DMS114 treated with DMSO at 0.1 percent for 48 hours (cell line): ENCODE measurements at regions not wholly inside any gene's neighbourhood (a gene's known extent, or its start where the extent isn't known, plus 50 kb on each side); places are given as distances from the start of the nearest gene placed in this dataset.

Experiments used
- DNase-seq: peaks from one replicate; lab custom pipeline; 2025; ENCODE audit not compliant: unreplicated experiment; lab: John Stamatoyannopoulos, UW

DNA sequence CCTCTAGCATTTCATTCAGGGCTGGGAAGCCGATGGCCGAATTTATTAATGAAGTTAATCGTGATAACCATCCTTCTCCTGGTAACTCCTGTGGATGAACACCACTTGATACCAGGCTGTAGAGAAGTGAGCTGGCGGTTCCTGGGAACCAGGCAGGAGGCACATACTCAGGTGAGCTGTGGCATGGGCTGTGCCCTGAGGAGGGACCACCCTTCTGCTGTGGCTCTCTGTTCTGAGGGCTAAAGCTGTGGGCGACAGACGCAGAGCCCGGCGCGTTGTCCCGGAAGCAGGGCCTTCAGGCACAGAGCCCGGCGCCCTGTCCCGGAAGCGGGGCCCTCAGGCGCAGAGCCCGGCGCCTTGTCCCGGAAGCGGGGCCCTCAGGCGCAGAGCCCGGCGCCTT, 462.3 kb upstream of the SALL3 start:
- no peak for DNase-seq

DNA sequence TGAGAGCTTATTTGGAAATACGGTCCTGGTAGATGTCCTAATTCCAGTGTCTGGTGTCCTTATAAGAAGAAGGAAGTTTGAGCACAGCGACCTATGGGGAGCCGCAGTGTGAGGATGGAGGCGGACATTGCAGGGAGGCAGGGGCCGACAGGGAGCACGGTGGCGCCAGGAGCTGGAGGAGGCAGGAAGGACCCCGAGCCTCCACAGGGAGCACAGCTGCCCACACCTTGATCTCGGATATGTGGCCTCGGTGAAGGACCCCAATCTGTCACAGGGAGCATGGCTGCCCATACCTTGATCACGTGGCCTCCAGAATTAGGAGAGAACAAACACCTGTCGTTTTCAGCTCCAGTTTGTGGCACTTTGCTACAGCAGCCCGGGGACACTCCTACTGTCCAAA, 461.6 kb upstream of the SALL3 start:
- no peak for DNase-seq

DNA sequence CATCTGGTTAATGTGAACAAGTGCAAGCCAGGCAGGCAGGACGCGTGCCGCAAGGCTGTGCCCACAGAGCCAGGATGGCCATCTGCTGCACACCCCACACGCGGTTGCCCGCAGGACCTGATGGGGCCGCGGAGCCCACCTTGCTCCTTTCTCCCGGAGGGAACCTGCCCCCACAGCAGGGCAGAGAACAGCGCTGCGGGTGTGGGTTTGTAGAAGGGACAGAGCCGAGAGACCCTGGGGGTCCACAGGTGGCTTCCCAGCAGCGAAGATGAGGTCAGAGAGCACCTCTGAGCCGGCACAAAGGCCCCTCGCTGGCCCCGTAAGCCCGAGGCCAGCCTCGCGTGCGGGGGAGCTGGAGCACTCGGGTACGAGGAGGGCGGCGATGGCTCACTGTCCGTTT, 460.8 kb upstream of the SALL3 start:
- no peak for DNase-seq

DNA sequence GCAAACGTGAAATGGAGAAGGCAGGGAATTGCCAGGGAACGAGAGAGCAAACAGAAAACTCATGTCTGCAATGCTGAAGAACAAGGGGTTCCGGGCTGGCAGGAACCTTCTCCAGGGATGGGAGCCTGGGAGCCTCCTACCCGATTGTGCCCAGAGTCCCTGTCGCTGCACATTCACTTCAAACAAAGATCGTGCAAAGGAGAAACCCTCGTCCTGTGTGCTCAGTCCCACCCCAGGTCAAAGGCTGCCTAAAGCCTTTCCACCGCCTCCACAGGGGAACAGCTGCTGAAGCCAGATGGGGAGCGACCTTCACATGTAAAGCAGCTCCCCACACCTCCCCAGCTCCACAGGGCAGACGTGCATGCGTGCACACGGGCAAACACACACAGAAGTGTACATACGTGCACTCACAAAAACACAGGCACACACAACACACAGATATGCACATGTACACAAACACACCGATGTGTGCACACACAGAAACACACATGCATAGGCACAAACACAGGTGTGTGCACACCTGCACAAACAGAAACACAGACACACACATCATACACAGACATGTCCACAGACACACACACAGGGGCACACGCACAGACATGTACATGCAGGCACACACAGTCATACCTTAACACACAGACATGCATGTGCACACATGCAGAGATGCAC, 460.1 kb upstream of the SALL3 start:
- DNase-seq: no peak

DNA sequence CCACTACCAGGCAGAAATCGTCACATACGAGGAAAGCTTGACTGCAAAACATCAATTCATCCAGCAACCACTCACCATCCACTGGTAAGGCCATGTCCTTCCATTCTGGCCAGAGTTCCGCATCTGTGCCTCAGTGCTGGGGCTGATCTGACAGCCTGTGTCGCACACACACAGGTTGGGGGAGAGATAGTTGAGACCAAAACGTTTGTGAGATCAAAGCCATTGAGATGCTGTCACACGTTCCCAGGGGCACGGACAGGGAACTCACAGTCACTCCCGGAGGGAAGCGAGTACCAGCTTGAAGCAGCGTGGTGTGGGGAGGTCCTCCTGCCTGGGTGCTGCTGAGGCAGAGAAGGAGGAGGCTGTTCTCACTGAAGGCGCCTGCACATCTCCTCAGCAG, 458.5 kb upstream of the SALL3 start:
- no peak for DNase-seq

DNA sequence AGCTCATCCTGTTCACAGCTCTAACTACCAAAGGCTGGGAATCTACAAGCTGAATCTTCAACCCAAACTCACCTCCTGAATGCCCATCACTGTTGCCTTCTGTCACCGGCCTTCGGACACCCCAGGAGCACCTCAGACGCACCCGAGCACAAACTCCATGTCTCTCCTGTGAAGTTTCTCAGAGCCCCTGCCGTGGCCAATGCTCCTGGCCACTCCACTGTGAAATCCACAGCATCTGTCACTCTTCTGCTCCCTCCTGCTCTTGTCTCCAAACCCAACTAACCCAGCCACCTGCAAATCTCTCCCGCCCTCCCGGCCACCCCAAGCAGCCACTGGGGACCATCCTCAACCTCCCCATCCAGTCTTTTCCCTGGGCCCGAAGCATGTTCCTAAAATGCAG, 457.9 kb upstream of the SALL3 start:
- no peak for DNase-seq

DNA sequence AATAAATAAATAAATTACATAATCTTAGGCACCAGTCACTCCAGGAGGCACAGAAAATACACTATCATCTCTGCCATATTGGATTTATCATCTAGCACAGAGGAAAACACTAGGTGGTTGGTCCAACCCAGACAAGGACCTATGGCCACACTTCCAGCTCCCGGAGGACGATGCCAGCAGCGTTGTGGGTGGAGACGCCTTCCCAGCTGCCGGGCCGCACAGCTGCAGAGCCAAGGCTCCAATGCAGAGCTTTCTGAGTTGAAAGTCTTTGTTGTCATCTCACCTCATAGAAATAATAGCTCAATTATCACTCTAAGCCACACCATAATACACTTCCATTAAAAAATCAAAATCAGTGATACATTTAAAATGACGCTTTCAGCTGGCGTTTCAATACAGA, 457.1 kb upstream of the SALL3 start:
- DNase-seq: no peak

DNA sequence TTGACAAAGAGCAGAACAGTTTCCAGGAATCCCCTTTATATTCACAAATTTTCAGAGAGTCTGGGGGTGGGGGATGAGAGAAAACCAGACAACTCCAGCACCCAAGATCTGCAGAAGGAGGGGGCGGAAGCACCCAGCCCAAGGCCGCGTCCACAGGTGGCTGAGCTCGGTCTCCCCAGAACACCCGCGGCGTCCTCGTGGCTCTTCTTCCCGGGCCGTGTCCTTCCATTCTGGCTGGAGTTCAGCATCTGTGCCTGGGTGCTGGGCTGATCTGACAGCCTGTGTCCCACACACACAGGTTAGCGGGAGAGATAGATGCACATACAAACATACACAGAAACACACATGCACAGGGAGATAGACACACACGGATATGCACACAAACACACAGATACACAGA, 455.8 kb upstream of the SALL3 start:
- no peak for DNase-seq

DNA sequence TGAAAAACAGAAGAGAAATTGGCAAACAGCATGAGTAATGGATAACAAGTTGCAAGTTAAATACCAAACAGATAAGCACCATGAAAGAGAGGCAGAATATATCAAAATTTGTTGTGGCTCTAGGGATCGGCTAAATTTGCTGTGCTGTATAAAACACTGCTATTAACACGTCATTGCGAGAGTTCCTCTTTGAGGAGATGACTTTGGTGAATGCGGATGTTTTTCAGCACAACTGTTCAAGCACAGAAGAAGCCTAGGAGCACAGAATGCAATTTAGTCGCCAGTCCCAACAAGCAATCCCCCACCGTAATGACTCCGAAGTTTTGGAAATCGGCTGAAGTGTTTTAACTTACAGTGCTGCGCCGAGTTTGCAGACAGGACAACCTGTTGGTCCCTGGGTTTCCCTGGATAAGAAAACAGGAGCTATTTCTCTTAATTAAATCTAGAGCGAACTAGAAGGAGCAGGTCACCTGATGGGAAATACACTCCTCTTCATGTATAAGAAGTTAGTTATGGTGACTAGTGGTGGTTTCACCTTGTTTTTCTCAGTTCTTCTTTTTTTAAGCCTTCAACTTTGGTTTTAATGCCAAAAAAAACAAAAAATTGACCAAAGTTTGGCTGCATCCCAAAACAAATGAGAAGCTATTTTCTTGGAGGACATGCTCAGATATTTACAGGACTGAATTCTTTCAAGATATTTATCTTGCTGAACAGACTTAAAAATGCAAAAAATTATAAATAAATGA, 454.1 kb upstream of the SALL3 start:
- DNase-seq: no peak

DNA sequence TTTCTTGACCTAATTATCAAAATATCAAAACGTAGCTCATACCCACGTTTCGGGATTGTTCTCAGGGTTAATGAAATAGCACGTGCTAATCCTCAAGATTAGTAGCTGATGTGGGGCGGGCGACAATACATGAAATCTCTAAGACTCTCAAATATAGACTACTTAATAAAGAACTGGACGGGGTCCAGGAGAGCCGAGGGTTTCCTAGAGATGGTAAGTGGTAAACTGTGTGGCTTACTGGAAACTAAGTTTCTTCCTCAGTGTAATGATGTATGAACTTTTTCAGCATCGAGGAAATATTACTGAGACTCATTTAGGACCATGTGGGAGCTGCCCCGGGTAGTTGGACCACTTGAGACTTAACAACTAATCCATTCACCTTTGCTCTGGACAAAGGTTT, 453.3 kb upstream of the SALL3 start:
- no peak for DNase-seq

DNA sequence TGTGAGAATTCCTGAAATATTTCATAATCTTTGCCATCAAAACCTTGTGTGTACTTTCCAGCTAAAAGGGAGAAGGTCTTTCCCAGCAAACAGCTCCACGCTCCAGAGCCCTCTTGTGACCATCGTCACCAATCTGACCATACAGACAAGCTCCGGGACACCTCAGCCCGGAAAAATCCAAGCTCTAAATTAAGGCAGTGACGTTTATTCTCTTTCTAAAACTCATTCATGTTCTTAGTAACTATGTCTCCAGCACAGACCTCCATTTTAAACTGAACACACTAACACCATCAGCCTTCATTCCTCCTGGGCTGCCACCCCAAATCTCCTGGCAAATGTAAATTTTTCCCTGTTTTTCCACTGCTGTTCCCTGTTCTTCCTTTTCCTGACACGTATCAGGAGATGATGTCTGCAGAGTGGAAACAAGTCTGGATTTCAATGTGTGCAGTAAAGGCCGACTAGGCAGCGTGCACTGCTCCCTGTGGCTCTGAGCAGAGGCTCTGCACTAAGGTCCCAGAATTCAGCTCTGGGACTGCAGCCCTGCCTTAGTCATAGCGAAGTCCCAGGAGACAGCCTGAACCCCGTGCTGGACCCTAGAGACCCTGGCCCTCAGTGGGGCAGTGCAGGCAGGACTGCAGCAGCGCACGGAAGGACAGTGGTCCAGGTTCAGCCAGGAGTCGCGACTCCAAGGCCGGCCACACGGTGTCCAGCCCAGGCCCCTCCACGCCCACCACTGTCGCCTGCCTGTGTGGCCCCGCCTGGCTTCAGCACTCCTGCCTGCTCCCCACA, 452.5 kb upstream of the SALL3 start:
- no peak for DNase-seq

DNA sequence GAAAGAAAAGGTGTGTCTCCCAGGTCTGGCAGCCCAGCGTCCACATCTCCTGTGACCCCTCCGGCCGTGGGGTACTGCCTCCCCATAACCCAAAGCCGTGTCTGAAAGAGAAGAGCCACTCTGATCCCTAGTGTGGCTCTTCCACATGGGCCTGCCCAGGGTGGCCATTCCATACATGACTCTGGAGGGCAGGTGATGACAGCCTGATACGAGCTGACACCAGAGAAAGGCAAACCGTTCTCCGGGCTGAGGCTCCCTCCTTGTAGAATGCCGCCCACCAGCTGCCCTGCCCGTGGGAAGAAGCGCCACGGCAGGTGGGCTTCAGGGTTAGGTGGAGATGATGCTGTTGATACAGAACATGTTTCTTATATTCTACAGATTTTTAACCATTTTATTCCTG, 451.6 kb upstream of the SALL3 start:
- no peak for DNase-seq

DNA sequence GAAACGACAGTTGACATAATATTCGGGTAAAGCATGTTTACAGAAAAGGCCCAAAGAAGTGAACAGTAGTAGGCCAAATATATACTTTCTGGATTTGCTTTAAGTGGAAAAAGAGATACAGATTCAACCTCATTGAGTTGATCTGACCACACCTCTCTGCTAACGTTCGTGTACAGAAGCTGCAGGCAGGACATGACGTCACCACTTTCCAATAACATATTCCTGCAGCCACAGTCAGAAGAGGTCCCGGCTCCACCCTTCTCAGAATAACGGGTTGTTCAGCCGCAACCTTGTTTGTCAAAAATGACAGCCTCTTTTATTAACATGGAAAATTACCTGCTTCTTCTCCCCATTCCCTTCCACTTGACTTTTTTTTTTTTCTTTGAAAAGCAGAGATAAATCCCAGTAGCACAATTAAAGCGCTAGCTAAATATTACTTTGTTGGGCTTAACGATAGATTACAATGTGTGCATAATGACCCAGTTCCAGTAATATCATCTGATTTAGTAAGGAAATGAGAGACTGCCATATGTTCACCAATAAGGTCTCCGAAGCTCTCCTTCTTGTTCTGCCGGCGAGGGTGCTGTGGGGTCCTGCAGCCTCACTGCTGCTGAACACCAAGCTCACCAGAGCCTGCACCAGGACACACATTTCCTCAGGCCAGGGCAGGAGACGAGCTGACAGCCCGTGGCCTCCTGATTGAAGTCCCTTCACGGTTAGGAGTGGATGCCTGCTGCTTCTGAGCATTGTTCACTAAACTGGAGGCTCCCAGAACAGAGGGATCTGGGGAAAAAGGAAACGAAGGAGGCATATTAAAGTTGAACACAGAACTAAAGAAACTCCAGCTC, 451.0 kb upstream of the SALL3 start:
- DNase-seq: no peak

DNA sequence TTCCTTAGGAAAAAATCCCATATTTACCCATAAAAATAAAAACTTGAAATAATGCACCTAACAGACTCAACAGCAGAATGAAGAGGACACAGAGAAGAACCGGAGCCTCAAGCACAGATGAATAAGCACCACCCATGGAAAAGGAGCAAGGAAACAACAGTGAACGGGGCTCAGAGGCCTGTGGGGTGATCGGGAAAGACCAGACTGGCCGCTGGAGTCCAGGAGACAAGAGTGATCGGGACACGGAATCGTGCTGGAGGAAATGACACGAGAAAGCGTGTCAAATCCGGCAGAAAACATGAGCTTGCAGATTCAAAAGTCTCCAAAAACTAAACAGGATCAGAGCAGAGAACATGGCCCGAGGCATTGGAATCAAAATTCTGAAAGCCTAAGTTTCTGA, 448.0 kb upstream of the SALL3 start:
- DNase-seq: no peak

DNA sequence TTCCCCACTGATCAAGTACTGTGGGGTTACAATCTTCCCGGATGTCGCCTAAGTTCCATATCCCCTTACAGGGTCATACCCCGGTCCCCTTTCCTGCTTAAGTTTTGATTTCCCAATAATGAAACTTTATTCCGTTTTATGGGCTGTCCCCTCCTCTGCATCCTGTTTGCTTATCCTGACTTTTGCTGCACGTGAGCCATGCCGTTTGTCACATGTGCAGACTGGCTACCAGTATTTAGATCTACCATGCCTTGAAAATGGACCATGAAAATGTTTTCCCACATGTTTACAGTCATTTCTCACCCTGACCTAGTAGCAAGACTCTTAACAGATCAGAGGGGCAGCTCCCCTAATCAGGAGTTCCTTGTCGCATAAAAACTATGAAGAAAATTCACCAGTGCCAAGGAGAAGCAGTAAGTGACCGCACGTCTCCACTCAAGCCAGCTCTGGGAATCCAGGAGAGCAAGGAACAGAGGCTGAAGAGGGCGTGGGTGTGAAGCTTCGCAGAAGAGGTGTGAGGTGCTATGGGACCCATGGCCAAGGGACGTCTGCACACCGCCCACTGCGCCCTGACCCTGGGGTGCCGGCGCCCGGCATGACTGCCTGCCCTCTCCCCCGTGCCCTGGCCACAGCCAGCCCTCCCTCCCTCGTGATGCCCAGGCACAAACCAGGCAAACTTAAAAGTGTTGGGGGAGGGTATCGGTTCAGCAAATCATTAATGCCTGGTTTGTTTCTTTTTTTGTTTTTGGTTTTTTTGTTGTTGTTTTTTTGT, 440.8 kb upstream of the SALL3 start:
- no peak for DNase-seq

DNA sequence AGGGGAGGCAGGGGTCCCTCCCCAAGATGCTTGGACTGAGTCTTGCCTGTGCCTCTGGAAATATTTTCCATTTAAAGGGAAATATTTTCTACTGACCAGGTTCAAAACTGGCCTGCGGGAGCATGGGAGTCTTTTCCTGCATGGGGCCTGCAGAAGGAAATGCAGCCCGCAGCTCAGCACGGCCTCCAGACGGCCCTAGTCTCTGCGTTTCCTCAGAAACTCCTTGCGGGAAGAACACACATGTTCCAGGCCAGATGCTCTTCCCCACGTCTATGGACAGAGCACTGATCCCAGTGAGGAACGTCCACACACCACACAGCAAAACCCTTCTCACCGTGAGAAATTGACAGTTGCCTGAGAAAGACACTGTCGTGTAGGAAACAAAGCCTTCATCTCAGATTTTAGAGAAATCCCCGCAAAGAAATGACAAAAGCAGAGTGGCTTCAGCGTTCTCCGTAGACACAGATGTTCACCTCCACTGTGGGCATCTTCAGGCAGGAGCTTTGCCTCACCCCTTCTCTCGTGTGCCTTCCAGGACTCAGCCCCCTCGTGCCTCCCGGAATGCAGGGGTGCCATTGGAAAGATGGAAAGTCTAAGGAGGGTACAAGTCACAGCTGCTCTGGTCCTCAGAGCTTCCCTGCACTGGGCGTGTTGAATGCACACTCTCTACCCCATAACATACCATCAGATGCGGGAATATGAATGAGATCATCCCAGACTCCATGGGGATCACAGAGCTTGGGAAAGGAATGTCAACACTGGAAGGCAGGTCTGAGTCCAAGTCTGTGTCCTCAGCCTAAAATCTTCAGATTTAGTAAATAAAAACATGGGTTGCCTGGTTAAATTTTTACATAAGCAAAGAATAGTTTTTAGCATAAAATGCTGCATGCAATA, 438.7 kb upstream of the SALL3 start:
- no peak for DNase-seq

DNA sequence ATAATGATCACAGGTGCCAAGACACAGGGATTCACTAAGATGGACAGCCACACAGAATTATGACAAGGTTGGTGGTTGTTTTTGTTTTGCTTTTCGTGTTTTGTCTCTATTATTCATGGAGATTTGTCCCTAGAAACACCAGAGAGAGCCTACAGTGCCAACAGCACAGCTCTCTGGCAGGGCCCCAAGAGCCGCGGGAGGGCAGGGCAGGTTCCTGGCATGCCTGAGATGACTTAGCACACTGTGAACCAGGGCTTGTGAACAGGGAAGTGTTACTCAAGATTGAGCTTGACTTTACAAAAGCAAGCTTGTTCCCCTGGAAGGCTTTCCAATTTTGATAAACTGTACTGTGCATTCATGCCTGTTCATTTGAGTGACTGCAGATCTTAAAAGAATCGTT, 437.4 kb upstream of the SALL3 start:
- DNase-seq: no peak

DNA sequence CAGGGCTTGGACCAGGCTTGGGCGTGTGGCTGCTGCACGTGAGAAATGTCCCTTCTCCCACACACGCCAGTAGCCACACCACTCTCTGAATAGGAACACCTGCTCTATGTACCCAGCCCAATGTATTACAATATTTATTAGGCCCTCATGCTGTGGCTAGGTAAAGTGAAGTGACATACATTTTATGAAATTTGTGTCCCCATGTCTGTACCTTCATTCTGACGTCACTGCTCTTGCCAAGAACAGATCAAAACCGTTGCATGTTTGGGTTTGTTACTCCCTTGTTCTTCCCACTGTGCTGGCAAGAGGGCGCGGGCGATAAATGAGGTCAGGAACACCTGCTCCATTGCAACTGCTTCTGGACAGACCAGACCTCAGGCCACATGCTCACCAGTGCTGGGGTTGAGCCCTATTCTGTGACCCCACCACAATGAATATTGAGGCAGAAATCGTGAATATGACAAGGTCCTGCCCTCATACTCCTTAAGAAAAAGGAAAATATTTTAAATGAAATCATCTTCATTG, 436.4 kb upstream of the SALL3 start:
- no peak for DNase-seq

DNA sequence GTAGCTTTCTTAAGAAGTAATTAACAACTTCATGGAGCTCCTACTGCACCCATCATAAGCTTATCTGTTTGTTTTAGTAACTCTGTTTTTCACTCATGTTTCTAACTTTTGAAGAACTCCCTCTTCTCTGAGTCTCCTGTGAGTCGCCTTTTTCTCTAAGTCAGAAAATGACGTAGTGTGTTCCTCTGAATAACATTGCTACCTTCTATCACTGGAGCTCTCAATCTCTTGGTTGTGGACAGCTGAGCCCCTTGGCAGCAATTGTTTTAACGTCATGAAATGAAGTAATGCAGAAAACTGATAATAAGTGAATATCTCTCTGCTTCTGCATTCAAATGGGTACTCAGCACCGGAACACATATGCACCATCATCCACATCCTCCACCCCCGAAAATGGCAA, 433.3 kb upstream of the SALL3 start:
- no peak for DNase-seq
